GM19438 (cell line): ENCODE measurements at regions not wholly inside any gene's neighbourhood (a gene's known extent, or its start where the extent isn't known, plus 50 kb on each side); places are given as distances from the start of the nearest gene placed in this dataset.

Experiments used
- ATAC-seq: cut with Tn5 transposase; IDR thresholded peaks from one replicate; pipeline ENCODE4 v1.9.1; 2021; ENCODE audit warnings: low read depth; ENCODE audit not compliant: unreplicated experiment

GRCh38 chr3:195003006-195003892, 267.7 kb downstream of the XXYLT1 start:
- ATAC-seq = no peak

GRCh38 chr3:195003893-195004289, 267.1 kb downstream of the XXYLT1 start:
- no peak for ATAC-seq

- ATAC-seq = no peak
Measured at GRCh38 chr3:195004512-195005250, 266.3 kb downstream of the XXYLT1 start.

GRCh38 chr3:195005251-195005620, 265.7 kb downstream of the XXYLT1 start:
- ATAC-seq = no peak

GRCh38 chr3:195005759-195006510, 265.0 kb downstream of the XXYLT1 start:
- no peak for ATAC-seq

- no peak for ATAC-seq
Measured at GRCh38 chr3:195007151-195007550, 263.8 kb downstream of the XXYLT1 start.

- ATAC-seq = no peak
Measured at GRCh38 chr3:195007766-195008165, 263.2 kb downstream of the XXYLT1 start.

- ATAC-seq = no peak
Measured at GRCh38 chr3:195008816-195009215, 262.1 kb downstream of the XXYLT1 start.

GRCh38 chr3:195009616-195010015, 261.3 kb downstream of the XXYLT1 start:
- ATAC-seq = no peak

- no peak for ATAC-seq
Measured at GRCh38 chr3:195010551-195011100, 260.3 kb downstream of the XXYLT1 start.

GRCh38 chr3:195011231-195011834, 259.6 kb downstream of the XXYLT1 start:
- no peak for ATAC-seq

- ATAC-seq = no peak
Measured at GRCh38 chr3:195012100-195012499, 258.9 kb downstream of the XXYLT1 start.

GRCh38 chr3:195012571-195012970, 258.4 kb downstream of the XXYLT1 start:
- ATAC-seq = no peak

GRCh38 chr3:195013411-195014361, 257.3 kb downstream of the XXYLT1 start:
- no peak for ATAC-seq

- ATAC-seq = no peak
Measured at GRCh38 chr3:195015021-195015420, 255.9 kb downstream of the XXYLT1 start.

- no peak for ATAC-seq
Measured at GRCh38 chr3:195017151-195017550, 253.8 kb downstream of the XXYLT1 start.
